ENCODE measurements at regions not wholly inside any gene's neighbourhood (a gene's known extent, or its start where the extent isn't known, plus 50 kb on each side); places are given as distances from the start of the nearest gene placed in this dataset.
"Not testable (repeated sequence)": the region's sequence is repeated elsewhere in the genome, so short reads cannot be mapped to it uniquely, and the experiment has no call there.

DNA sequence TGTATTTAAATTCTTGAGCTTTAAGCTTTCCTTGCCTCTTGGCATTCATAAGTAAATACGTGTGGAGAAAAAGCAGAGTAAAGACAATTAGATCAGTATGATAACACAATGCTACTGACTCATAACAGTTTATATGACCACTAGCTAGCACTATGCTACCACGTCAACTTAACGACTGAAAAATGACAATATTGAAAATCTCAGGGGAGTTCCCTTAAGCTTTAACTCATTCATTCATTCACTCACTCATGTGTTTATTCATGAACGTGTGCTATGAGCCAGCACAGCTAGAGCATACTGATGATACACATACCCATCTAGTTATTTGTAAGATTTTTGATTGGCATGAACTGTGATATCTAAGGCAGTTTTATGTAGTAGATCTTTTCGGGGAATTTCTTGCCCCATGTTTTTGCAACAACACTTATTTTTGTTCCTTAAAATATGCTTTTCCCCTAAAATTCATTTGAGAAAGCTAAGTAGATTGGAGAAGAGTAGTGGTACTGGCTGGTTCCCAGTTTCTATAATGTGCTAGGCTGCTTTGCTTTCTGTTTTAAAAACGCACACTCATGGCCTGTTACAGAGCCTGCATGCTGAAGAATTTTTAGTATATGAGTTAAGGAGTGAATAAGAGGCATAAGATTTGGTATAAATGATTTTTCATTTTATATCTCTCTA lies 57.4 kb upstream of the ACBD5 start:
- BruUV-seq (replicated peaks): no TSS peak
- ChIA-PET POLR2A (interaction anchor here (0.9 kb wide), 1 partner anchor 58 kb away, joined by 3 read pairs; the partner anchor contains the start of gene ACBD5), CTCF (no interaction called here)
- no peak overlapping the region for H3K27ac Mint-ChIP-seq (ENCODE audit: low read depth, unreplicated experiment)
- H3K36me3 Mint-ChIP-seq (ENCODE audit: insufficient read depth, unreplicated experiment): no peaks in the 10 kb centered on the region
- no peaks in the 10 kb centered on the region for H3K4me1 Mint-ChIP-seq (ENCODE audit: insufficient read depth, unreplicated experiment)
- H3K4me3 Mint-ChIP-seq (ENCODE audit: unreplicated experiment): no peak overlapping the region
- DNase-seq (ENCODE audit: unreplicated experiment): no peak
- intact Hi-C loops (cut with micrococcal nuclease): no loop called here
- H3K27me3 Mint-ChIP-seq (ENCODE audit: insufficient read depth, unreplicated experiment): no peaks in the 10 kb centered on the region
- H3K9me3 Mint-ChIP-seq (ENCODE audit: unreplicated experiment): no peaks in the 10 kb centered on the region
- TF ChIP-seq, protein P1, sequence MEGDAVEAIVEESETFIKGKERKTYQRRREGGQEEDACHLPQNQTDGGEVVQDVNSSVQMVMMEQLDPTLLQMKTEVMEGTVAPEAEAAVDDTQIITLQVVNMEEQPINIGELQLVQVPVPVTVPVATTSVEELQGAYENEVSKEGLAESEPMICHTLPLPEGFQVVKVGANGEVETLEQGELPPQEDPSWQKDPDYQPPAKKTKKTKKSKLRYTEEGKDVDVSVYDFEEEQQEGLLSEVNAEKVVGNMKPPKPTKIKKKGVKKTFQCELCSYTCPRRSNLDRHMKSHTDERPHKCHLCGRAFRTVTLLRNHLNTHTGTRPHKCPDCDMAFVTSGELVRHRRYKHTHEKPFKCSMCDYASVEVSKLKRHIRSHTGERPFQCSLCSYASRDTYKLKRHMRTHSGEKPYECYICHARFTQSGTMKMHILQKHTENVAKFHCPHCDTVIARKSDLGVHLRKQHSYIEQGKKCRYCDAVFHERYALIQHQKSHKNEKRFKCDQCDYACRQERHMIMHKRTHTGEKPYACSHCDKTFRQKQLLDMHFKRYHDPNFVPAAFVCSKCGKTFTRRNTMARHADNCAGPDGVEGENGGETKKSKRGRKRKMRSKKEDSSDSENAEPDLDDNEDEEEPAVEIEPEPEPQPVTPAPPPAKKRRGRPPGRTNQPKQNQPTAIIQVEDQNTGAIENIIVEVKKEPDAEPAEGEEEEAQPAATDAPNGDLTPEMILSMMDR (IDR thresholded peaks at IDR 0.05; ENCODE audit: unreplicated experiment): no peak

DNA sequence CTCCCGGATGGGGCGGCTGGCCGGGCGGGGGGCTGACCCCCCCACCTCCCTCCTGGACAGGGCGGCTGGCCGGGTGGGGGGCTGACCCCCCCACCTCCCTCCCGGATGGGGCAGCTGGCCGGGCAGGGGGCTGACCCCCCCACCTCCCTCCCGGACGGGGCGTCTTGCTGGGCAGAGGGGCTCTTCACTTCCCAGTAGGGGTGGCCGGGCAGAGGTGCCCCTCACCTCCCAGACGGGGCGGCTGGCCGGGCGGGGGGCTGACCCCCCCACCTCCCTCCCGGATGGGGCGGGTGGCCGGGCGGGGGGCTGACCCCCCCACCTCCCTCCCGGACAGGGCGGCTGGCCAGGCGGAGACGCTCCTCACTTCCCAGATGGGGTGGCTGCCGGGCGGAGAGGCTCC lies 55.7 kb upstream of the ACBD5 start:
- POLR2A ChIA-PET; BruUV-seq (replicated peaks); H3K9me3 Mint-ChIP-seq (ENCODE audit: unreplicated experiment); H3K4me1 Mint-ChIP-seq (ENCODE audit: insufficient read depth, unreplicated experiment); intact Hi-C loops (cut with micrococcal nuclease); H3K27me3 Mint-ChIP-seq (ENCODE audit: insufficient read depth, unreplicated experiment); H3K4me3 Mint-ChIP-seq (ENCODE audit: unreplicated experiment); H3K27ac Mint-ChIP-seq (ENCODE audit: low read depth, unreplicated experiment); H3K36me3 Mint-ChIP-seq (ENCODE audit: insufficient read depth, unreplicated experiment); DNase-seq (ENCODE audit: unreplicated experiment); CTCF ChIA-PET: not testable (repeated sequence)

DNA sequence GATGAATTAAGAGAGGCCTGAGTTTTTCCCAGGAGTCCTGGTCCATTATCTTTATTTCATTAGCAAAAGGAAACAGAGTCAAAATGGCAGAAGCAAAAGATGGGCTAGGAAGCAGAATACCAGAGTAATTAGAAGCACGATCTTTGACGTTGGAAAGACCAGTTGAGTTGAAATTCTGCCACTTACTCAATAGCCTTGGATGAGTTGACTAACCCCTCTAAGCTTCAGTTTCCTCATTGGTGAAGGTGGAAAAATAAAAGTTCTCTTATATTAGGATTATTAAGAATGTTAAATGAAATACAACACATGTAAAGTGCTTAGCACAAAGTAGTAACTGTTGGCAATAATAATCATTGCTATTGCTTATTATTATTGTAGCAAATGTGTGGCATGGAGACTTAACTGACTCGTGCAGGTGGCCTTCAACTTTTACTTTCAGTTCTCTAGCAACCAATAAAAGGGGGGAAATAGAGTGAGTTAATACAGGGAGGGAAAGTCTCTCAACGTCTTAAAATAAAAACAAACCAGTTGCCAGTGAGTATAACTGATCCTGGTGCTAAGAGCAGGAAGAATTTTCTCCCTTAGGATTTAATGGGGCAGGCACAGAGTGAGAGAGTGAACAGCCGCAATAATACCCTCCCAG lies 50.8 kb upstream of the ACBD5 start:
- H3K27me3 Mint-ChIP-seq (ENCODE audit: insufficient read depth, unreplicated experiment); intact Hi-C loops (cut with micrococcal nuclease); DNase-seq (ENCODE audit: unreplicated experiment); H3K9me3 Mint-ChIP-seq (ENCODE audit: unreplicated experiment); H3K4me1 Mint-ChIP-seq (ENCODE audit: insufficient read depth, unreplicated experiment); H3K4me3 Mint-ChIP-seq (ENCODE audit: unreplicated experiment); BruUV-seq (replicated peaks); CTCF ChIA-PET; H3K27ac Mint-ChIP-seq (ENCODE audit: low read depth, unreplicated experiment); H3K36me3 Mint-ChIP-seq (ENCODE audit: insufficient read depth, unreplicated experiment); POLR2A ChIA-PET: not testable (repeated sequence)
